ENCODE measurements at regions not wholly inside any gene's neighbourhood (a gene's known extent, or its start where the extent isn't known, plus 50 kb on each side); places are given as distances from the start of the nearest gene placed in this dataset.

DNA sequence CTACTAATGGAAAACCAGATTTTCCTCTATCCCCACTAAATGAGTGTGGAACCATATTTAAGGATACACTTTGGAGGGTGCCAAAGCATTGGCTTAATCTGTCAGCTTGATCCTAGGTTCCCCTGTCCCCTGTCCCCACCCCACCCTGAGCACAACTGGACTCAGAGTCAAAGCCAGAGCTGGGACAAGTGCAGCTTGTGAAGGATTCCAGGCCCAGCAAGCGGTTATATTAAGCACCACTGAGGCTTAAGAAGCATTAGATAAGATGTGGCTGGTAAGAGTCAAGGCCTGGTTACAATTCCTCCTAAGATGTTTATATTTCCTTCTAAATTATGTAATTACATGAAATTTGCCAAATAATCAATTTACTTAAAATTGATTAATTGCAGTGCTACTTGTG is 350.0 kb upstream of the GATB start:
- H3K4me3 ChIP-seq (ENCODE audit: low read depth, low read length) = no peak overlapping the region
- no peak for DNase-seq (ENCODE audit: low read depth)
- TF ChIP-seq, protein P1, sequence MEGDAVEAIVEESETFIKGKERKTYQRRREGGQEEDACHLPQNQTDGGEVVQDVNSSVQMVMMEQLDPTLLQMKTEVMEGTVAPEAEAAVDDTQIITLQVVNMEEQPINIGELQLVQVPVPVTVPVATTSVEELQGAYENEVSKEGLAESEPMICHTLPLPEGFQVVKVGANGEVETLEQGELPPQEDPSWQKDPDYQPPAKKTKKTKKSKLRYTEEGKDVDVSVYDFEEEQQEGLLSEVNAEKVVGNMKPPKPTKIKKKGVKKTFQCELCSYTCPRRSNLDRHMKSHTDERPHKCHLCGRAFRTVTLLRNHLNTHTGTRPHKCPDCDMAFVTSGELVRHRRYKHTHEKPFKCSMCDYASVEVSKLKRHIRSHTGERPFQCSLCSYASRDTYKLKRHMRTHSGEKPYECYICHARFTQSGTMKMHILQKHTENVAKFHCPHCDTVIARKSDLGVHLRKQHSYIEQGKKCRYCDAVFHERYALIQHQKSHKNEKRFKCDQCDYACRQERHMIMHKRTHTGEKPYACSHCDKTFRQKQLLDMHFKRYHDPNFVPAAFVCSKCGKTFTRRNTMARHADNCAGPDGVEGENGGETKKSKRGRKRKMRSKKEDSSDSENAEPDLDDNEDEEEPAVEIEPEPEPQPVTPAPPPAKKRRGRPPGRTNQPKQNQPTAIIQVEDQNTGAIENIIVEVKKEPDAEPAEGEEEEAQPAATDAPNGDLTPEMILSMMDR (IDR thresholded peaks at IDR 0.05; ENCODE audit: low read depth, low read length) = no peak
- no peak for TF ChIP-seq MYC (IDR thresholded peaks at IDR 0.05; ENCODE audit: low read depth, low read length)
- TF ChIP-seq, protein P2, sequence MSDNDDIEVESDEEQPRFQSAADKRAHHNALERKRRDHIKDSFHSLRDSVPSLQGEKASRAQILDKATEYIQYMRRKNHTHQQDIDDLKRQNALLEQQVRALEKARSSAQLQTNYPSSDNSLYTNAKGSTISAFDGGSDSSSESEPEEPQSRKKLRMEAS (IDR thresholded peaks at IDR 0.05; ENCODE audit: low read depth, low read length) = no peak
- no peak for TF ChIP-seq POLR2A (IDR thresholded peaks at IDR 0.05; ENCODE audit: extremely low read depth, insufficient read length)

DNA sequence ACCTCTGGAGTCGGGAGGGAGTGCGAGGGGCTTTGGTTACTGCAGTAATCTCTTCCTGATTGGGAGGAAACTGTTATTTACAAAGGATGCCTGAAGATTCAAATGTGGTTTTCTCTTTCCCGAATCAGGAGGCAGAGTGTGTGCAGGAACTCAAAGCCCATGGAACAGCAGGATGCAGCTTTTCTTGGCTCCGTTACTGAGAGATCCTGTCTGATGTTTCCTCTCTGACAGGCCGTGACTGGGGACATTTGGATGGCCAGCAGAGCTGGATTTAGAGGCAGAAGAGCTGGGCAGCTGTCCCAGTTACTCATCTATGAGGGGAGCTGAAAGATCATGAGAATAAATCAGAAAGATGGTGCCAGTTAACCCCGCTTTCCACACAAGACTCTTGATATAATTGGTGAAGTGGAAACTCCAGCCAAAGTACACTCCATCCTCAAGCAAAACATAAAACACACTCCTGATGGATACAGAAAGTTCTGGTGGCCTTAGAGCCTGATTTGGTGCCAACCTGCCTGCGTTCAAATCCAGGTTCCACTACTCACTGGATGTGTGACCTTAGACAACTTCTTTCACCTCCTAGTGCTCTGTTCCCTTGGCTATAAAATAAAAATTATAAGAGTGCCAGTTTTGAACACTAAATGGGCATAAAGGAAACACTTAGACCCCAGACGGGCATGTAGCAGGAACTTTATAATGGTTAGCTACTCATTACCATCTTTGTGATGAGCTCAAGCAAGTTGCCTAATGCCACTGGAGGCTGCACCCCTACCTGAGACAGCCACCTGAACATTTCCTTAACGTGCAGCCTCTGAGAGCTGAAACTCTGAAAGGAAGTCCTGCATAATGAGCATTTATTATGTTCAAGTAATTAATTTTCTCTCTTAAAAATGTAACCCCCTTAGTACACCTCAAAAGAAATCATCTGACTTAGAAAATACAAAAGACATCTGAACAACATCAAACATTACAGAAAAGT is 349.0 kb upstream of the GATB start:
- no peak for DNase-seq (ENCODE audit: low read depth)
- TF ChIP-seq, protein P2 (IDR thresholded peaks at IDR 0.05; ENCODE audit: low read depth, low read length) = no peak
- TF ChIP-seq POLR2A (IDR thresholded peaks at IDR 0.05; ENCODE audit: extremely low read depth, insufficient read length) = no peak
- TF ChIP-seq, protein P1 (IDR thresholded peaks at IDR 0.05; ENCODE audit: low read depth, low read length) = no peak
- TF ChIP-seq MYC (IDR thresholded peaks at IDR 0.05; ENCODE audit: low read depth, low read length) = no peak
- H3K4me3 ChIP-seq (ENCODE audit: low read depth, low read length) = no peak overlapping the region

DNA sequence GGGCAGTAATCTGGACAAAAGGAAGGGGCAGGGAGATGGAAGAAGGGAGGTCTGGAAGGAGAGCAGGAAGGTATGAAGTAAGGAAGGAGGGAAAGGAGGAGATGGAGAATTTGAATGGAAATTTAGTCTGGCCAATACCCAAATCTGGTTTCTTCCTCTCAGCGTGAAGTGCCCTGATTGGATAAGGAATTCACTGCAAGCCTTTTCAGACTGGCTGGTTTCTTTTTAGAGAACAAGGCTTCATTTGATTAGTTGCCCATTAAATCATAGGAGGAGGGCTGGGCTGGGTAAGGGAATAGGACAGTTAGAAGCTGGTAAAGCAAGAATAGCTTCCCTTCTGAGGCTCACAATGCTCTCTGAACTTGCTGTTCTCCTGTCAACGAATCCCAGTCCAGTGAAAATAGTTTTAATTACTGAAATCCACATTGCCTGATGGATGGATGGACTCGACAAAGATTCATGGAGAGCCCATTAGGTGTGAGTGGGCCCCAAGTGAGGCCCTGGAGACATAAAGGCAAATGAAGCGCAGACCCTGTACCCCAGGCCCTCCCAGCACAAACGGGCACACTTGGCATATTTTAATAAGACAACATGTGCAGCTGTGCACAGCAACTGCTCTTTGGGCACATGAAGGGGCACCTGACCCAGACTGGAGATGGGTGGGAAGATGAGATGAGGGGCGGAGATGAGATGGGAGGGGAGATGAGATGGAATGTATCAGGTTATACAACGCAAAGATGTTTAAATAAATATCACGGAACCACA is 347.1 kb upstream of the GATB start:
- TF ChIP-seq, protein P1 (IDR thresholded peaks at IDR 0.05; ENCODE audit: low read depth, low read length) = no peak
- TF ChIP-seq POLR2A (IDR thresholded peaks at IDR 0.05; ENCODE audit: extremely low read depth, insufficient read length) (no peak), MYC (IDR thresholded peaks at IDR 0.05; ENCODE audit: low read depth, low read length) (no peak)
- TF ChIP-seq, protein P2 (IDR thresholded peaks at IDR 0.05; ENCODE audit: low read depth, low read length) = no peak
- H3K4me3 ChIP-seq (ENCODE audit: low read depth, low read length) = no peak overlapping the region
- no peak for DNase-seq (ENCODE audit: low read depth)

DNA sequence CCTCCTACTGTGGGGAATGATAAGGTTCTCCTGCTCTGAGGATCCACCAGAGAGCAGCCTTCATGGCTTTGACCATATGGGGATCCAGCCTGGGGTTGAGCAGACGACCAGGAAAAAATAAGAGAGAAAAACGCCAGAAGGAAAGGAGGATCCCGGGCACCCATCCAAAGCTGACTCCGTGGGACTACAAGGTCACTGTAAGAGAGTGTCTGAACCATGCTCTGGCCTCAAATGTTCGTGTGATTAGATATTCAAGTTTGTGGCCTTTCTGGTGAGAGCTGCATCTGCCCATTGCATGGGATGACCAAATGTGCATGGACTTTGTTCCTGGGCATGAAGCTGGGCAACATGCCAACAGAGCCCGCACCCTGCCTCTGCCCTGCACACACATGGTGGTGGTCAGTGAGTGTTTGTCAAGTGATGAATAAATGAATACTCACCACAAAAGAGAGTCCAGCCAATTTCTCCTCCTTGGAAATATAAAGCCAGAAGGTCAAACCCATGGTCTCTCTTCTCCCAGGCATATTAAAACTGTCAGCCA is 346.0 kb upstream of the GATB start:
- H3K4me3 ChIP-seq (ENCODE audit: low read depth, low read length) = no peak overlapping the region
- no peak for DNase-seq (ENCODE audit: low read depth)
- TF ChIP-seq POLR2A (IDR thresholded peaks at IDR 0.05; ENCODE audit: extremely low read depth, insufficient read length) (no peak), MYC (IDR thresholded peaks at IDR 0.05; ENCODE audit: low read depth, low read length) (no peak)
- TF ChIP-seq, protein P2 (IDR thresholded peaks at IDR 0.05; ENCODE audit: low read depth, low read length) = no peak
- TF ChIP-seq, protein P1 (IDR thresholded peaks at IDR 0.05; ENCODE audit: low read depth, low read length) = no peak

DNA sequence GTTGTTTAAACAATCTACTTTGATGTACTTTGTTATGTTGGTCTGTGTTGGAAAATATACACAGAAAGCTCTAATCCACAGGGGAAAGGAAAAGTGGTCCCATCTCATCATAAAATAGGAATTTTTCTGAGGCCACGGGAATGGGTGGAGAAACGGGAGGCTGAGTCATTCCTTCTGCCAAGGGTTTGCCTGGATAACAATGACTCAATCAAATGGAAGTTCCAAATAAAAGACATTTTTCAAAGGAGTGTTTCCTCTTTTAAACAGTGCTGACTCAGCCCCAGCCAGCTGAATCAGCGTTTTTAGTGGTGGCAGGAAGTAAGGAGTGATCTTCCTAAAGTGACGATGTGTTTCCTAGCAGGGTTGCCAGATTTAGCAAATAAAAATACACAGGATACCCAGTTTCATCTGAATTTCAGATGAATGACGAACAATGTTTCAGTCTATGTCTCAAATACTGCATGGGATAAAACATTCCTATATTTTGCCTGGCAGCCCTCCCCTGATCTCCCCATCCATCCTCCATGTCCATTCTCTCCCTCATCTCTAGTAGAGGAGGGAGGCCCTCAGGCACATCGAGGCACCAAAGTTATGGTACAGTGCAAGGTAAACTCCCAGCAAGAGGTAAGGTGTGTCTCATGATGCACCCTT is 345.4 kb upstream of the GATB start:
- peak; percentile 27 for DNase-seq (ENCODE audit: low read depth)
- TF ChIP-seq, protein P1 (IDR thresholded peaks at IDR 0.05; ENCODE audit: low read depth, low read length) = no peak
- TF ChIP-seq POLR2A (IDR thresholded peaks at IDR 0.05; ENCODE audit: extremely low read depth, insufficient read length) (no peak), MYC (IDR thresholded peaks at IDR 0.05; ENCODE audit: low read depth, low read length) (no peak)
- TF ChIP-seq, protein P2 (IDR thresholded peaks at IDR 0.05; ENCODE audit: low read depth, low read length) = no peak
- no peak overlapping the region for H3K4me3 ChIP-seq (ENCODE audit: low read depth, low read length)

Measured in NB4 (cell line).